CD4-positive, alpha-beta T cell treated with Interleukin-6 at 100 ng/mL for 8 hours (primary cell): ENCODE measurements at regions not wholly inside any gene's neighbourhood (a gene's known extent, or its start where the extent isn't known, plus 50 kb on each side); places are given as distances from the start of the nearest gene placed in this dataset.
"Not testable (repeated sequence)": the region's sequence is repeated elsewhere in the genome, so short reads cannot be mapped to it uniquely, and the experiment has no call there.

ENCODE experiments used
- DNase-seq: peaks from one replicate; pipeline ENCODE4 v3.0.0-alpha.2; 2020; ENCODE audit warnings: mixed read lengths, low spot score

DNA sequence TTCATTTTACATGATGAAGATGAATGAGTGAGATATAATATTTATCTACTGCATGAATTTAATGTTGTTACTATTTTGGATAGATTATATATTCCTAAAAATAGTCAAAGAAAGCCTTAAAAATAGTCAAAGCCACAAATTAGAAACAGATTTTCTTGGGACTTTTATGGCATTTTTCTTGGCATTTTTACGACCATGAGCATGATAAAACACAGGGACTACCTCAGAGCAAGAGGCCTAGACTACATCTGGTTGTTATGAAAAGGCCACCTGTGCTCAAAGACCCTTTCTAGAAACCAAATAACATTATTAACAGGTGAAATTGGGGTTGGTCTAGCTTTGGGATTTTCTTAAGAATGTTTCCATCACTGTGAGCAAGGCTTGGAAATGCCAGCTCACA, 281.0 kb downstream of the OXSM start:
- no peak for DNase-seq

GRCh38 chr3:26074080-26074479, 284.2 kb downstream of the OXSM start:
- DNase-seq: no peak

DNA sequence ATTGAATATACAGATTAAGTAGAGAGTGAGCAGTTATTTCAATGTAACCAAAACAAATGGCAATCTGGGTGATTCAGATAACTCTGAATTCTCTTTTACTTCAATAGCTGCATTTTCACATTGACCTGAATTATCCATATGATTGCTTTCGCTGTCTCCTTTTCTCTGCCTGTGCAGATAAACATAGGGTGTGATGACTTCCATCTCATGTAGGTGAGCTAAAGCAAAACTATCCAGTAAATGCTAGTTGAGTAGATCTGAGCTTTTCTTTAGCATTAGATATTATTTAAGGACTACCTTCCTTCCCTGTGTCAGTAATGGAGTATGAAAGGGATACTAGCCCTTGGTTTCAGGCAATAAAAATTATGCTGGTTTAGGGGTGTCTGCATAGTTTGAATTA, 288.6 kb downstream of the OXSM start:
- no peak for DNase-seq

DNA sequence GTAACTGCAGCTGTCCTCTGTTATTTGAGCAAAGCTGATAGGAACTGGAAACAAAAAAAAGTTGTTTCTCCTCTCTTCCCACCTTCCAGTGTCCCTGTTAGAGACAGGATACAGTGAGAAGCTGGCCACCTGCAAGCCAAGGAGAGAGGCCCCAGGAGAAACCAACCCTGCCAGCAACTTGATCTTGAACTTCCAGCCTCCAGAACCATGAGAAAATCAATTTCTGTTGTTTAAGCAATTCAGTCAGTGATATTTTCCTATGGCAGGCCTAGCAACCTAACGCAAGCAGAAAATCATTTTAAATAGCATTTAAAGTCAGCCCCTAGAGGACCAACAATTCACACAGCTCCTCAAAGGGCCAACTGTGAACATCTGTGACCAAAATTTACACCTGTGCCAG, 291.3 kb downstream of the OXSM start:
- no peak for DNase-seq

GRCh38 chr3:26081806-26082205, 291.9 kb downstream of the OXSM start:
- no peak for DNase-seq

DNA sequence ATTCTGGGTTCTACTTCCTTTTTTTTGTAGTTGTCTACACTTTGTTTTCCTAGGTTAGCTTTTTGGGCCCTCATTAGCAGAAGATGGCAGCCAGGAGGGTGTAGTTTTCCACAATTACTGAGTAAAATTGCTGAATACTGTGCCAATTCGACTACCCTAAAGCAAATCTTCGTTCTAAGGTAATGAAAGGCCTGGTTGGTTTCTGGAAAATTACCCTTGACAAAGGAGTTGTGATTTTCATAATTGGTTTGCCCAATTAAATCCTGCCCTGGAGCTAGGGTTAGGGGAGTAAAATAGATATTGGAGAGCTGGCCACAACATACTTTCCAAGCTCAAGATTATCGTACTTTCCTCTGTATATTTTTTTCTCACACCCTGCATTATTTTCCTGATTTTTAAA, 293.0 kb downstream of the OXSM start:
- no peak for DNase-seq

DNA sequence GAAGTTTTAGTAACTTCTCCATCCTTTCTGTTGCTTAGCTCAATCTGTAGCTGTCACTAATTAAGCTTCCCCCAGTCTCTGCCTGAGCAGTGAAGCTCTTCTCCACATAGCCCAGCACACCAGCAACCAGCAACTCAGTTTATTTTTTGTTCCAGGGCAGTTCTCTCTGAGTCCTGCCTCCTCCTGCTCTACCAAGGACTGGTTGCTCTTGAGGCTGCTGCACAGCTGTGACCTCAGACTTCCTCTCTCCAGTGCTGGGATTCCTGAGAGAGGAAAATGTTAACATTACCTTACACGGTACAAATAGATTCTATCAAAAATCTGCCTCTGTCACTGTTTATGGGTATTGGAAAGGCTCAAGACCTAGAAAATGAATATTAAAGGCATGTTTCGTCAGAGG, 294.7 kb downstream of the OXSM start:
- no peak for DNase-seq

- DNase-seq: no peak
These were observed 297.9 kb downstream of the OXSM start for GRCh38 chr3:26087751-26088150.

GRCh38 chr3:26089249-26089648, 299.4 kb downstream of the OXSM start:
- no peak for DNase-seq

DNA sequence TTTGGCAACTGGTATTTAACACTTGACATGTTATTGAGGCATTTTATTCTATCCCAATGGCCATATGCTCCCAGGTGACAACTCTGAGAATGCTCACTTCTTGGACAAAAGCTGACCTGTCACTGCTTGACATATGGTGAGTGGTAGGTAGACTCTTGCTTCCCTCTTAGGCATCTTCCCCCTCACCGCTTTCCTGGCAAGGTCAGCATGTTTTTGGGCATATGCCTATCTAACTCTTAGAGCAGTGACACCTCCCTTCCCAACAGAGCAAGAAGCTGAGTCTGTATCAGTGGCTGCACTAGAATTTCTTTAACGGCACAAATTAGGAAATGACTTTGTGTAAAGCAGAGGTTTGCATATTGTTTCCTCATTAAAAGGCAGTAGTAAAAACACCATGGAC, 300.7 kb downstream of the OXSM start:
- DNase-seq: no peak

GRCh38 chr3:26091096-26091495, 301.2 kb downstream of the OXSM start:
- no peak for DNase-seq

DNA sequence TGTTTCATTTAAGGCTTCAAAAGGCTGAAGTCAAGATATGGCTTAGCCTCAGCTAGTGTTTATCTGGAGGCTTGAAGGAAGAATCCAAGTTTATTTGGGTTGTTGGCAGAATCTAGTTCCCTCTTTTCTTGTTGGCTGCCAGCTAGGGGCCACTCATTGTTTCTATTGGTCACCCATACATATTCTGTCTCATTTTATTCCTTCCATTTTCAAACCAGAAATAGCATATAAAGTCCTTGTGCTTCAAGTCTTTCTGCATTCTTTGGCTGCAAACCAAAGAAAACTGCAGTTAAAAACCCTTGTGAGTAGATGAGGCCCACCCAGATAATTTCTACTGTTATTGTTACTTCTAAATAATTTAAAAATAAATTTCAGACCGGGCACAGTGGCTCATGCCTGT, 301.7 kb downstream of the OXSM start:
- no peak for DNase-seq

DNA sequence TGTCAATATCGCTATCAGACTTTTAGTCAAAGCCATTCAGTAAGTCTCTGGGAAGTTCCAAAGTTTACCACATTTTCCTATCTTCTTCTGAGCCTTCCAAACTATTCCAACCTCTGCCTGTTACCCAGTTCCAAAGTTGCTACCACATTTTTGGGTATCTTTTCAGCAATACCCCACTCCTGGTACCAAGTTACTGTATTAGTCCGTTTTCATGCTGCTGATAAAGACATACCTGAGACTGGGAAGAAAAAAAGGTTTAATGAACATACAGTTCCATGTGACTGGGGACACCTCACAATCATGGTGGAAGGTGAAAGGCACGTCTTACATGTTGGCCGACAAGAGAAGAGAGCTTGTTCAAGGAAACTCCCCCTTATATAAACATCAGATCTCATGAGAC, 307.2 kb downstream of the OXSM start:
- DNase-seq: not testable (repeated sequence)

DNA sequence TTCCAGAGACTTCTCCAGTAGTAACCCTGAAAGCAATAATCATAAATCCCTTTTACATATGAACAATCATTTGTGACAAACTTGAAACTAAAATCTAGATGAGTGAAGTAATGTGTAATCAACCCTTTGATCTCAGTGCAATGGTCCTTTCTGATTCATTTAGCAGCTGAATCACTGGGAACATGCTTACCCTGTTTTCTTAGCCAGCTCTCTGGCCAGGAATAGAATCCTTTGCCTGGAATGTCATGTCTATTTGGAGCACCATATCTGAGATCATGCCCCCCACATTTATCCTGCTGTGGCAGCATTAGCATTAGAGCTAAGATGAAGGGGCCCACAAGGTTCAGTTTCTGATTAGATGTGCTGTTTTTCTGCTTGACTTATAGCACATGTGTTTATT, 309.8 kb downstream of the OXSM start:
- no peak for DNase-seq

DNA sequence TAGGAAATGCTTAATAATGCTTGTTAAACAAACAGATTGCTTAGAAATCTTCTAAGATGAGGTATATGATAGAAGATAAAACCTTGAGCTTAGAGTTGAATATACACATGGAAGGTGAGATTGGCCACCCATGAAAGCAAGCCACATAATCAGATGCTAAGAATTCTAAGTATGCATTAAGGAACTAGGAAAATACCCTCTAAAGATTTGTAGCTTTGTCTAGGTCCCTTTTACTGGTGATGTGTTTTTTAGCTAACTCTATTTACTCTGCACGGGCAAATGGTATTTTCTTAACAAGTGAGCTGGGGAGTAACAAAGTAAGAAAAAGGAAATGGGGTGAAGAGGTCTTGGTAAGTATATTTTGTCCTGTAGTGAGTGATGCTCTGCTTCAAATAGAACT, 310.3 kb downstream of the OXSM start:
- DNase-seq: no peak

DNA sequence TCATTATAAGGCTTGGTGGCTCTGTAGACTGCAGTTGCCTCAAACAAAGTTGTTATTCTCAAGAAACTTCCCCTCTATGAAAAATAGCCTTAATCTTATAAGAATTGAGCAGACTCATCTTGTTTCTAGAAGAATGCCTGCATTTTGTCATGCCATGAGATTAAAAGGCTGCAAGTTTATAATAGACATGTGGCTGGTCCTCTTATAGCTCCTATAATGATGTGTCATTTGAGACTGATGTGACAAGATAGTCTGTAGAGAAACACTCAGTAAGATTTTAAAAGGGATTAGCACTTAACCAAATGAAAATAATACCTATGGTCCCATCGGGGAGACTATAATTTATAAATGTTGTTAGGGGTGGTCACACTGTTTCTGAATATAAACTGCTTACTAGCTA, 312.5 kb downstream of the OXSM start:
- no peak for DNase-seq

DNA sequence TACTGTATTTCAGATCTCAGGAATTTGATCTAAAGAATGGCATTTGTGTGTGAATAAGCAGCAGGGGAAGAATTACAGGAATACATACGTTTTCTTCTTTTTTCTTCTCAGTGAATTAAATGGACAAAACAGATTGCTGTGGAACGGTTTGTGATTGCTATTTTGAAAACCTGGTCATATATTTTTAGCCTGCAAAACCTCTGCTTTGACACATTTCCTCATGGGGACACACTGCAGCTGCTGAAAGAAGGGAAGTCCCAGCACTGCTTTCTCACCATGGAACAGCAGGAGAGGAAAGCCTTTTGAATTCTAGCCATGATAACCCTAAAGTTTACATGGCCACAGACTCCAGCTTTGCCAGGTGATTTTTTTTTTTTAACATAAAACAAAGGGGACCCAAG, 315.0 kb downstream of the OXSM start:
- no peak for DNase-seq

- no peak for DNase-seq
These were observed 315.4 kb downstream of the OXSM start for GRCh38 chr3:26105261-26105660.

- DNase-seq: no peak
These were observed 316.3 kb downstream of the OXSM start for GRCh38 chr3:26106228-26106627.

DNA sequence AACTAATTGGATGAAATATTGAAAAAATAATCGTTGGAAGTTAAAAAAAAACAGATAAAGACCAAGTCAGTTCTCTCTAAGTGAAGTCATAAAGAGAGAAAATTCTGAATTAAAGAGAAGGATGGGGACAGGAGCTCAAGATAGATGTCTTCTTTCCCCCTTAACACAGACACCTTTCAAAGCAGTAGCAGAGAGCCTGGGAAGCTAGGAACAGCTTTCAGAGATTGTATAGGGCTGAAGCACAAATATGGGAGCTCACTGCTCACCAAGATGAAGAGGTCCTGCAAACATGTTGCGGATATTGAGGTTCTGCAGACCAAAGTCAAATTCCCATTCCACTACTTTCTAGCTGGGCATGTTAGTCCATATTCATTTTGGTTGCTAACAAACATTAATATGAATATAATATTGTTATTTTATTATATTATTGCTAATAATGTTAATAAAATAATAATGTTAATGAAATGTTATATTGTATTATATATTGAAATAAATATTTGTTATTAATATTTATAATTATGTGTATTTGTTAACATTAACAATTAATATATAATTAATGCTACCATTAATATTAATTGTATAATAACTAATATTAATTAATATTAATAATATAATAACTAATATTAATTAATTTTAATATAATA, 319.1 kb downstream of the OXSM start:
- no peak for DNase-seq

- DNase-seq: no peak
These were observed 325.0 kb downstream of the OXSM start for GRCh38 chr3:26114851-26115250.

GRCh38 chr3:26118165-26118564, 328.3 kb downstream of the OXSM start:
- DNase-seq: no peak

DNA sequence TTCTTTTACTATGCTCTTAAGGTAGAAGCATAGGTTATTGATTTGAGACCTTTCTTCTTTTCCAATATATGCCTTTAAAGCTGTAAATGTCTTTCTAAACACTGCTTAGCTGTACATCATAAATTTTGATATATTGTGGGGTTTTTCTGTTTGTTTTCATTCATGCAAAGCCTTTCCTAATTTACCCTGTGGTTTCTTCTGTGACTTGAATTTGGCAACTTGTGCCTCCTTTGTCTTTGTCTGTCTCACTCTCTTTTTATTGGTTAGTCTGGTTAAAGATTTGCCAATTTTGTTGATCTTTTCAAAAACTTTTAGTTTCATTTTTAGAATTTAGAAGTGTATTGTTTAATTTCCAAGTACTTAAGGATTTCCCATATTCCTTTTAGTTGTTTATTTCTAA, 343.1 kb downstream of the OXSM start:
- DNase-seq: no peak

- DNase-seq: no peak
These were observed 351.4 kb downstream of the OXSM start for GRCh38 chr3:26141296-26141695.

- no peak for DNase-seq
These were observed 355.9 kb downstream of the OXSM start for GRCh38 chr3:26145769-26146168.
